K562 (cell line): ENCODE measurements at regions not wholly inside any gene's neighbourhood (a gene's known extent, or its start where the extent isn't known, plus 50 kb on each side); places are given as distances from the start of the nearest gene placed in this dataset.
"Not testable (repeated sequence)": the region's sequence is repeated elsewhere in the genome, so short reads cannot be mapped to it uniquely, and the experiment has no call there.

ENCODE experiments used
- ATAC-seq: fragments of 200-7000 bp; cut with Tn5 transposase; 3 replicates; pipeline ENCODE4 v1.9.1; 2020; ENCODE audit warnings: moderate library complexity
- BruUV-seq: library from RNA; stranded (reverse); fragments of 400-500 nt; replicated peaks from 2 replicates; lab custom pipeline; 2021; lab: Mats Ljungman, UMichigan
- CTCF ChIA-PET: fragments of 300-600 bp; formaldehyde crosslinking; extraction: SDS; loops from one replicate; lab custom pipeline; 2021; ENCODE audit warnings: low intra/inter-chr PET ratio; lab: Yijun Ruan, JAX
- POLR2A ChIA-PET: fragments of 300-600, 350-650 bp; sonication (Branson Sonifier 250); formaldehyde crosslinking; extraction: SDS; loops from one replicate; lab custom pipeline; 2021; ENCODE audit warnings: antibody characterized with exemption, inconsistent platforms; lab: Yijun Ruan, JAX
- DNase-seq, 4 experiments: peaks; one replicate each; pipeline versions ENCODE4 v3.0.0 to v3.0.0-alpha.2; 2011 to 2018; ENCODE audit warnings: low spot score in 3 of 4, mixed read lengths in 3 of 4; ENCODE audit errors: extremely low read depth in 1 of 4
- FAIRE-seq: peaks from 2 replicates; lab custom pipeline; 2011; peaks lifted over from hg19 to GRCh38; lab: Jason Lieb, UNC
- H2AFZ ChIP-seq: 2 replicates; pipeline ENCODE4 v1.6.0; 2011; ENCODE audit warnings: low read depth, low read length, control low read depth, inconsistent platforms
- H3K27ac ChIP-seq: fragments of 200-600 bp; 3 replicates; pipeline ENCODE4 v1.8.0; 2011; ENCODE audit warnings: low read depth, mild to moderate bottlenecking, control low read depth, inconsistent platforms, low read length, moderate library complexity, mixed read lengths; ENCODE audit errors: extremely low read depth
- H3K27me3 ChIP-seq, 2 experiments: fragments of 300-600 bp in 1 of 2; 2 replicates in 1 of 2; 3 replicates in 1 of 2; pipeline versions ENCODE4 v1.6.0 to v1.8.0; 2011; ENCODE audit warnings: inconsistent platforms in 2 of 2, low read length in 2 of 2, mild to moderate bottlenecking in 1 of 2, mixed read lengths in 1 of 2, moderate library complexity in 1 of 2; ENCODE audit not compliant: control insufficient read depth in 2 of 2, insufficient read depth in 2 of 2
- H3K36me3 ChIP-seq: fragments of 300-600 bp; 3 replicates; pipeline ENCODE4 v1.8.0; 2011; ENCODE audit warnings: mild to moderate bottlenecking, low read length, inconsistent platforms; ENCODE audit not compliant: control insufficient read depth, insufficient read depth
- H3K4me1 ChIP-seq, 2 experiments: fragments of 200-600 bp in 1 of 2; replicated peaks in 1 of 2; 2 replicates in 1 of 2; 3 replicates in 1 of 2; pipeline versions ENCODE4 v1.5.1 to v1.8.0; 2011; ENCODE audit warnings: inconsistent platforms in 2 of 2, low read length in 2 of 2, mild to moderate bottlenecking in 1 of 2, mixed read lengths in 1 of 2, moderate library complexity in 1 of 2; ENCODE audit not compliant: control insufficient read depth in 2 of 2, insufficient read depth in 2 of 2
- H3K4me2 ChIP-seq: 2 replicates; pipeline ENCODE4 v1.6.1; 2011; ENCODE audit warnings: low read length, control low read depth, inconsistent platforms, mixed read lengths; ENCODE audit not compliant: insufficient read depth
- H3K4me3 ChIP-seq: fragments of 200-600 bp; sonication (generic), shearing (Covaris generic); 2 replicates; pipeline ENCODE4 v1.5.1; 2016; ENCODE audit warnings: control low read depth, inconsistent platforms
- H3K79me2 ChIP-seq: fragments of 200-600 bp; 3 replicates; pipeline ENCODE4 v1.8.0; 2011; ENCODE audit warnings: low read length, inconsistent platforms; ENCODE audit not compliant: control insufficient read depth, insufficient read depth
- H3K9ac ChIP-seq, 2 experiments: 2 replicates each; pipeline versions ENCODE4 v1.6.0 to v1.6.1; 2011; ENCODE audit warnings: low read depth in 2 of 2, low read length in 2 of 2, control low read depth in 1 of 2, inconsistent platforms in 1 of 2, mild to moderate bottlenecking in 1 of 2, mixed read lengths in 1 of 2; ENCODE audit not compliant: insufficient read depth in 1 of 2
- H3K9me1 ChIP-seq: one replicate; pipeline ENCODE4 v1.6.0; 2011; ENCODE audit warnings: inconsistent platforms, mild to moderate bottlenecking, low read length, moderate library complexity; ENCODE audit not compliant: control insufficient read depth, insufficient read depth
- H3K9me3 ChIP-seq: replicated peaks from 2 replicates; pipeline ENCODE4 v1.5.1; 2011; ENCODE audit warnings: low read depth, low read length, inconsistent platforms; ENCODE audit not compliant: control insufficient read depth, insufficient read depth
- H4K20me1 ChIP-seq: replicated peaks from 2 replicates; pipeline ENCODE4 v1.6.1; 2011; ENCODE audit warnings: low read length, inconsistent platforms, mixed read lengths; ENCODE audit not compliant: control insufficient read depth, insufficient read depth
- WGBS: fragments of 100-300 bp; shearing (Covaris generic); methylation state at CpG from one replicate; pipeline ENCODE4 v1.1.6; 2016; ENCODE audit warnings: low coverage, mixed read lengths; ENCODE audit not compliant: insufficient coverage; ENCODE audit errors: missing lambda C conversion rate; 5-methylcytosine and 5-hydroxymethylcytosine counted together
- in situ Hi-C: fragments of 300-500 bp; cut with MboI; formaldehyde crosslinking; loops from 4 replicates; pipeline ENCODE4 v1.15.0; 2018; ENCODE audit warnings: inconsistent platforms, mixed read lengths
- intact Hi-C: fragments of 100-400 bp; cut with micrococcal nuclease; formaldehyde crosslinking; loops from 2 replicates; pipeline ENCODE4 v1.14.2; 2022

DNA sequence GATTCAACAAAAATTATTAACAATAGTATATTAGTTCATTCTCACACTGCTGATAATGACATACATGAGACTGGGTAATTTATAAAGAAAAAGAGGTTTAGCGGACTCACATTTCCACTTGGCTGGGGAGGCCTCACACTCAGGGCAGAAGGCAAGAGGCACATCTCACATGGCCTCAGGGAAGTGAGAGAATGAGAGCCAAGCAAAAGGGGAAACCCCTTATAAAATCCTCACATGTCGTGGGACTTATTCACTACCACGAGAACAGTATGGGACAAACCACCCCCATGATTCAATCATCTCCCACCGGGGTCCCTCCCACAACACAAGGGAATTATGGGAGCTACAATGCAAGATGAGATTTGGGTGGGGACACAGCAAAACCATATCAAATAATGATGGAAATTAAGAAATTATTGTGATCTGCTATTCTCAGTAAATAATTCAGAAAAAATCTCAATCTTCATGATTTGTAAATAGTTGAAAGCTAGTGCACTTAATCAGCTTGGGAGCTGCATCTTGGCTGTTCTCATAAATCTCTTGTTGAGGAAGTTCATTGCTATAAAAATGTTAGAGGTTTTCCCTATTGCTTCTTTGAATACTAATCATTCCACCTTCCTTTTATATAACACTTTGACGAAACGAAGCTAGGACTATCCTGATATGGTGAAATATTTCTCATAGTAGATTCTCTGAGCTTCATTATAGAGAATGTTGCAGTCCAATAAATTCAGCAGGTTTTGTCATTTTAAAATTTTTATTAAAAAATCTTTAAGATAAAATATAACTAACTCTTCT lies 179.2 kb downstream of the SPDYE17 start:
- not testable (repeated sequence) for BruUV-seq
- 0% methylated on average over 6 of the region's 6 CpGs for WGBS

DNA sequence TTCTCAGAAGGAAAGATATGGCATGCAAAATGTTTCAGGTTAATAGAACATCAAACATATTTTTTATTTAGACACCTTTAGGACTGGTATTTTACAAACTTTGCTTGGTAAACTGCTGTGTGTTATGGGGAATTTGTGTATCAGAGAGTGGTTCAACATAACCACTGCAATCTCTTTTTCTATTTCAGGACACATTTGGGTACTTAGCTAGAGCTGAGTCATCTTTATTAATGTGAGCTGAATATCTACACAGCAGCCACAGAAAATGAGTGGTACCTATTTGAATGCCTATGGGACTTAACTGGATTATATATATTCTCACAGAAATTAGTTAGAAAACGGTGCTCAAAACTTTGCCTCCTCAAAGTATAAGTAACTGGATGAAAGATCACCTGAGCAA lies 179.8 kb downstream of the SPDYE17 start:
- intact Hi-C loops, BruUV-seq, H3K4me2 ChIP-seq, H3K4me3 ChIP-seq, H3K79me2 ChIP-seq, H3K9me3 ChIP-seq, CTCF ChIA-PET, in situ Hi-C loops, H3K27ac ChIP-seq, ATAC-seq, H4K20me1 ChIP-seq, H3K9ac ChIP-seq, DNase-seq, H2AFZ ChIP-seq, H3K9me1 ChIP-seq, H3K36me3 ChIP-seq, FAIRE-seq, H3K27me3 ChIP-seq, POLR2A ChIA-PET, H3K4me1 ChIP-seq: not testable (repeated sequence)
- whole genome bisulfite sequencing: no CpG with 5 or more reads among the region's 1 CpG

More for the DNA sequence above, 179.2 kb downstream of the SPDYE17 start:
- H3K4me3 ChIP-seq, H3K9ac ChIP-seq, ATAC-seq, H3K4me1 ChIP-seq, CTCF ChIA-PET, in situ Hi-C loops, H3K27me3 ChIP-seq, H3K4me2 ChIP-seq, H4K20me1 ChIP-seq, DNase-seq, intact Hi-C loops, H3K9me1 ChIP-seq, H3K27ac ChIP-seq, POLR2A ChIA-PET, H3K36me3 ChIP-seq, H3K9me3 ChIP-seq, H3K79me2 ChIP-seq, FAIRE-seq, H2AFZ ChIP-seq: not testable (repeated sequence)

GRCh38 chr7:76851617-76852016 lies 180.5 kb downstream of the SPDYE17 start:
- H3K4me1 ChIP-seq, BruUV-seq, H3K27me3 ChIP-seq, ATAC-seq, H3K9me3 ChIP-seq, CTCF ChIA-PET, H3K79me2 ChIP-seq, H3K4me2 ChIP-seq, H3K9ac ChIP-seq, DNase-seq, H3K27ac ChIP-seq, H3K36me3 ChIP-seq, H4K20me1 ChIP-seq, H2AFZ ChIP-seq, intact Hi-C loops, in situ Hi-C loops, POLR2A ChIA-PET, H3K4me3 ChIP-seq, FAIRE-seq, H3K9me1 ChIP-seq: not testable (repeated sequence)
- 1% methylated on average over 5 of the region's 5 CpGs for WGBS
